HG02938 (cell line): ENCODE measurements at regions not wholly inside any gene's neighbourhood (a gene's known extent, or its start where the extent isn't known, plus 50 kb on each side); places are given as distances from the start of the nearest gene placed in this dataset.

Experiments
- ATAC-seq: cut with Tn5 transposase; IDR thresholded peaks from one replicate; pipeline ENCODE4 v1.9.1; 2021; ENCODE audit warnings: mild to moderate bottlenecking, moderate library complexity; ENCODE audit not compliant: unreplicated experiment

- ATAC-seq = no peak
Measured at GRCh38 chr21:35770101-35770945, 290.0 kb downstream of the SETD4 start.

GRCh38 chr21:35768187-35768586 is 292.1 kb downstream of the SETD4 start:
- no peak for ATAC-seq

- no peak for ATAC-seq
Measured at GRCh38 chr21:35764586-35764985, 295.7 kb downstream of the SETD4 start.

DNA sequence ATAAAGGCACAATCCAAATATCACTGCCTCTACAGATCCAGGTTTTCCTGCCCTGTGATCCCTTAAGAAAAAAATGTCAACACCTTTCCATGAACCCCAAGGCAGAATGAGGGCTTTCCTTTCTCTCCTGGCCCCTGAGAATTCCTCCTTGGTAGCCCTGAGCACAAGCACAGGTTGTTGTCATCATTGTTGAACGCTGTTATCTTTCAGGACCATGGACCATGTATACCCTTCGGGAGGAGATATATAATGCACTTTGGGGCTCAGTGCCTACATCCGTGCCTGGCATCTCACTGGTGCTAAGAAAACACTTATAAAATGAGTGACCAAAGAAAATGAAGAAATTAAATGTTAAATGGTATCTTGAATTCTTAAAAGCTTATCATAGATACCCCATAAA is 296.2 kb downstream of the SETD4 start:
- no peak for ATAC-seq

DNA sequence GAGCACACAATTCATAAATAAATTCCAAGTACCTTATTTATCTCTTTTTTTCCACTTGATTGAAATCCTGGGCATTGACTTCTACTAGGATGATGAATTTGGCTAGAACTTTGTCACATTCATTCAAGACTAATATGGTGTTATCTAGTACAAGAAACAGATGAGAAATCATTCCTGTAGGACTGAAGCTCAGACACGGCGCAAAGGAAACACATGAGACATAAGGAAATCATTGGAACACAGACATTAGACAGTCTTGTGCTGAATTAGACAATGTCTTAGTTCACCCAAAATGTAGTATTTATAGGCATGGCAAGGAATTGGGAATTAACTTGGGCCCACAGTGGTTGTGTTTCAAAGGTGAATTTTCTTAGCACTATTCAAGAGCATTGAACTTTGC is 305.7 kb downstream of the SETD4 start:
- no peak for ATAC-seq

- ATAC-seq = no peak
Measured at GRCh38 chr21:35753308-35753707, 307.0 kb downstream of the SETD4 start.

DNA sequence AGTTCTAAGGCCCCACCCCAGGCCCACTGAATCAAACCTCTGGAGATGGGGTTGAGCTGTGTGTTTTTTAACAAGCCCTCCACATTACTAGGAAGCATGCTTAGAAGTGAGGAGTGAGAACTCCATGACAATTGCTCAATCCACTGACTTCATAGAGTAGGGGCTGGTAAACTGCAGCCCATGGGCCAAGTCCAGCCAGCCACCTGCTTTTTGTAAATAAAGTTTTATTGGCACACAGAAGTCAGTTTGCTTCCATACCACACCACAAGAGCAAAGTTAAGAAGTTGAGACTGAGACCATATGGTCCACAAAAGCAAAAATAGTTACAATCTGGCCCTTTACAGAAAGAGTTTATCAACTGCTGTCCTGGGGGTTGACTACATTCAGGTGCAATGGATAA is 309.2 kb downstream of the SETD4 start:
- no peak for ATAC-seq

DNA sequence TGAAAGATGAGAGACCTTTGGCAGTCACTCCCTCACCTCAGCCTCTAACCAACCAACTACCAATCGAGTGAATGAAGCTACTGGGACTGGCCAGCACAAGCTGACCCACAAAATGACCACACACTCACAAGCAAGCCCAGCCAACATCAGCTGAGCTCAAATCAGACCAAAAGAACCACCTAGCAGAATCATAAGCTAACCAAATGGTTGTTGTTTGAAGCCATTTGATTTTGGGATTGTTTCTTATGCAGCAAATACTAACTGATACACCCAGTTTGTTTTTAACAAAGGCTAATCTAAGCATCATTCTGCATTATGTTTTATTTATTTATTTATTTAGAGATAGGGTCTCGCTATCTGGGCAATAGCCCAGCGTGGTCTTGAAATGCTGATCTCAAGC is 310.4 kb downstream of the SETD4 start:
- no peak for ATAC-seq

GRCh38 chr21:35748678-35749314 is 311.5 kb downstream of the SETD4 start:
- ATAC-seq = no peak

DNA sequence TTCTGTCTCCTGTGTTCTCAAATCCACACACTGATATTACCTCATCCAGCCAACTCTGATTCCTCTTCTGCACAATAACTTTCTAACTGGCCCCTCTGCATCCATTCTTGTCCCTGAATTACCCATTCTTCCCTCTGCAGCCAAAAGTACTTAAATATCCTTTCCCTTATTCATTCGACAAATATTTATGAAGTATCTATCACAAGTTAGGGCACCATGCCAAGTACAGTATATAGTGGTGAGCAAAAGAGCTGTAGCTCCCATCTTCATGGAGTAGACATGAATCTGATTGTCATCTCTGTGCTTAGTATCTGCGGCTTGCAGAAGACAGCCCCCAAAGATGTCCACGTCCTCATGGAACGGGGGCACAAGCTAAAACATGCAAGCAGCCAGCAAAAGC is 316.8 kb downstream of the SETD4 start:
- no peak for ATAC-seq

DNA sequence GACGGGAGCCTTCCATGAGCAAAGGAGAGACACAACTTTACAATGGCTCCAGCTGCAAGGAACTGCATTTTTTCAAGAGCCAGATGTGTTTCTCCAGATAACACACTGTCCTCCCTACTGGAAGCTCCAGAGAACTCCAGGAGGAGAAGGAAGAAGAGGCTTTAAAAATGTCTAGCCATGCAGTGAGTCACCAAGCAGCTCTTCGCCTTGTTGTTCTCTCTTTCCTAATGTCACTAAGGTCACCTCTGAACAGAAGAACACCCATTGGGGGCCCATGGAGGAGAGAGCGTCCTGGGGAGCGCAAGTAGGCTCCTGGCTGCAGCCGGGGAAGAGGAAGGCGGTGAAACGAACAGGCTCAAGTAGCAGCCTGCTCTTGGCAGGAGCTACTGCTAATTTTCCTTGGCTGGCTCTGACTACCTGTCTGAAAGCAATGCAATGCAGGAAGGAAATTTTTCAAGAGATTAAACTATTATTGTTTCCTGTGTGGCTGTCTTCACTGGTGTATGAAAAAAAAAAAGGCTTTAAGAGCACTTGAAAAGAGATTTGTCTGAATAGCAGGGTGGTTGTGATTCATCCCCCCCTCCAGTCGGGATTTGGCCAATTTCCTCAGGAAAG is 321.9 kb downstream of the SETD4 start:
- no peak for ATAC-seq

- no peak for ATAC-seq
Measured at GRCh38 chr21:35737899-35738346, 322.4 kb downstream of the SETD4 start.

GRCh38 chr21:35737449-35737848 is 322.9 kb downstream of the SETD4 start:
- no peak for ATAC-seq

- no peak for ATAC-seq
Measured at GRCh38 chr21:35732788-35733187, 327.5 kb downstream of the SETD4 start.

DNA sequence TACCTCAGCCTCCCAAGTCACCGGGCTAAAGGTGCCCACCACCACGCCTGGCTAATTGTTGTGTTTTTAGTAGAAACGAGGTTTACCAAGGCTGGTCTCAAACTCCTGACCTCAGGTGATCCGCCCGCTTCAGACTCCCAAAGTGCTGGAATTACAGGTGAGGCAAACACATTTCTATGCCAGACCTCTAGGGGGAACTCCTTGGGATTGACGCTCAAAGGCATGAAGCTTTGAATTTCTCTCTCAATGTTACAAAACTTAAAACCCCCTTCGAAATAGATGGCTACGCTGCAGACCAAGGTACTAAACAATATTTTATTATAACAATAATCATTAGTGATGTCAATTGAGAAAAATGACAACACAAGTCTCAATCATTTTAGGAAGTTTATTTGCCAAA is 330.0 kb downstream of the SETD4 start:
- no peak for ATAC-seq

GRCh38 chr21:35727830-35728229 is 332.5 kb downstream of the SETD4 start:
- no peak for ATAC-seq

DNA sequence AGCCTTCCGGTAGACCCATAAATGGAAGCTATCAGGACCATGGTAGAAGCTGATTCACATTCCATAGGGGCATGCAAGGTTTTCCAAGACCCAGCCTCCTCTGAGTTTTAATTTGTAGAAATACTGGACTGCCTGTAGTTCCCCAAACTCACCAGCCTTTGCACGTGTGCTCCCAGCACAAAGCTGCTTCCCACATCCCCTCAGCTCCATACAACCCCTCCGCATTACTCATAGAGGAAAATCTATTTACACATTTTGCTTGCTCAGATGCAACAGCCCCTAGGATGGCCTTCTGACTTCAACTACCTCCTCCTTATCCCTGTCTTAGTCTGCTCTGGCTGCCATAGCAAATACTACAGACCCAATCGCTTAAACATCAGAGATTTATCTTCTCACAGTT is 336.2 kb downstream of the SETD4 start:
- no peak for ATAC-seq

DNA sequence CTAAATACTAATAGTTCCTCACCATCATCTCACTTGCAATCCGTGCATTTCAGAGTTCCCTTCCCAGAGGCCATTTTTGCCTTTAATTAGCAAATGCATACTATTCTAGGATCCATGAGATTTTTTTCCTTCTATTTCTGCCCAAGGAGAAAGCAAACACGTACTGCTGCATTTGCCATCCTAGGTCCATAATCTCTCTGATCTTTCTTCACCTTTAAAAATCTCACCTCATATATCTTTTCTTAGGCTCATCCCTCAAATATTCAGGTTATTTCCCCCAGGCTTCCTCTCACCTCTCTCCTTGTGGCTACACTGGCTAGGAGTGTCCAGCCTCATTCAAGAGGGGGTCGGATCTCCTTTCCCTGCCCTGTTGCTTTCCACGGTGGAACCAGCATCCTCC is 338.6 kb downstream of the SETD4 start:
- no peak for ATAC-seq

GRCh38 chr21:35720208-35720731 is 340.1 kb downstream of the SETD4 start:
- ATAC-seq = no peak

GRCh38 chr21:35719080-35719479 is 341.2 kb downstream of the SETD4 start:
- ATAC-seq = no peak

GRCh38 chr21:35716876-35717565 is 343.3 kb downstream of the SETD4 start:
- no peak for ATAC-seq
